Osteoblast (primary cell): ENCODE measurements at regions not wholly inside any gene's neighbourhood (a gene's known extent, or its start where the extent isn't known, plus 50 kb on each side); places are given as distances from the start of the nearest gene placed in this dataset.

Experiments used
- DNase-seq: peaks from one replicate; pipeline ENCODE4 v3.0.0; 2011; ENCODE audit warnings: low spot score, mixed read lengths; ENCODE audit not compliant: insufficient read length; ENCODE audit errors: missing footprints
- H2AFZ ChIP-seq: 2 replicates; pipeline ENCODE4 v1.6.0; 2011; ENCODE audit warnings: mild to moderate bottlenecking, low read length
- H3K27ac ChIP-seq: 2 replicates; pipeline ENCODE4 v1.5.1; 2011; ENCODE audit warnings: mild to moderate bottlenecking, low read depth, low read length, moderate library complexity
- H3K27me3 ChIP-seq: 2 replicates; pipeline ENCODE4 v1.6.0; 2012; ENCODE audit warnings: mild to moderate bottlenecking, control low read depth, inconsistent platforms, low read length, moderate library complexity; ENCODE audit not compliant: insufficient read depth
- H3K36me3 ChIP-seq: 2 replicates; pipeline ENCODE4 v1.5.1; 2011; ENCODE audit warnings: mild to moderate bottlenecking, low read length, control low read depth, moderate library complexity; ENCODE audit not compliant: insufficient read depth
- H3K4me1 ChIP-seq: 2 replicates; pipeline ENCODE4 v1.5.1; 2011; ENCODE audit warnings: mild to moderate bottlenecking, low read length, control low read depth, moderate library complexity; ENCODE audit not compliant: insufficient read depth
- H3K4me2 ChIP-seq: 2 replicates; pipeline ENCODE4 v1.6.0; 2011; ENCODE audit warnings: mild to moderate bottlenecking, low read length; ENCODE audit not compliant: insufficient read depth
- H3K4me3 ChIP-seq: fragments of 200-600 bp; sonication (generic); 3 replicates; pipeline ENCODE4 v1.5.1; 2012; ENCODE audit warnings: mild to moderate bottlenecking, low read length, inconsistent platforms; ENCODE audit not compliant: insufficient read depth
- H3K79me2 ChIP-seq: 2 replicates; pipeline ENCODE4 v1.6.0; 2012; ENCODE audit warnings: mild to moderate bottlenecking, low read length, control low read depth, inconsistent platforms; ENCODE audit not compliant: insufficient read depth
- H3K9me3 ChIP-seq: 2 replicates; pipeline ENCODE4 v1.5.1; 2011; ENCODE audit warnings: low read depth, low read length, control low read depth
- H4K20me1 ChIP-seq: 2 replicates; pipeline ENCODE4 v1.6.0; 2012; ENCODE audit warnings: mild to moderate bottlenecking, low read length, control low read depth; ENCODE audit not compliant: insufficient read depth
- TF ChIP-seq, protein P1 (sequence below): IDR thresholded peaks from 2 replicates; pipeline ENCODE4 v1.5.1; 2011; ENCODE audit warnings: mild to moderate bottlenecking, low read depth, low read length, moderate library complexity; ENCODE audit errors: extremely low read depth

DNA sequence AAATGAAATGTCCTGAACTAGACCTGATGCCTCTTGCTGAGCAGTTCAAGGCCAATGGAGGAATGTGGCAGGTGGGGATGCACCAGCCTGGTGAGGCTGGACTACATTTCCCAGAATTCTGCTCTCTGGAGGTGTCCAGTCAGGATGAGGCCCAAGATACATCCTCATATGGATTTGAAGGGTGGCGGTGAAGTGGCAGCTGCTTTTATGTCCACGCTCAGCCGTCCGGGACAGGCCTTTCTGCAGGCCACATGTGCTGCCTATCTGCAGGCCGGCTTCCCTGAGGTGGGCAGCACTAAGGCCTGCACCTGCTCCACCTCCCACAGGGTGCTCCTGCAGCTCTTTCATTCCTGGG, 230.2 kb downstream of the BCL11B start:
- H3K4me3 ChIP-seq: no peak overlapping the region
- H3K79me2 ChIP-seq: no peaks in the 10 kb centered on the region
- H4K20me1 ChIP-seq: no peaks in the 10 kb centered on the region
- no peaks in the 10 kb centered on the region for H3K4me1 ChIP-seq
- no peaks in the 10 kb centered on the region for H3K27me3 ChIP-seq
- H2AFZ ChIP-seq: no peak overlapping the region
- TF ChIP-seq, protein P1, sequence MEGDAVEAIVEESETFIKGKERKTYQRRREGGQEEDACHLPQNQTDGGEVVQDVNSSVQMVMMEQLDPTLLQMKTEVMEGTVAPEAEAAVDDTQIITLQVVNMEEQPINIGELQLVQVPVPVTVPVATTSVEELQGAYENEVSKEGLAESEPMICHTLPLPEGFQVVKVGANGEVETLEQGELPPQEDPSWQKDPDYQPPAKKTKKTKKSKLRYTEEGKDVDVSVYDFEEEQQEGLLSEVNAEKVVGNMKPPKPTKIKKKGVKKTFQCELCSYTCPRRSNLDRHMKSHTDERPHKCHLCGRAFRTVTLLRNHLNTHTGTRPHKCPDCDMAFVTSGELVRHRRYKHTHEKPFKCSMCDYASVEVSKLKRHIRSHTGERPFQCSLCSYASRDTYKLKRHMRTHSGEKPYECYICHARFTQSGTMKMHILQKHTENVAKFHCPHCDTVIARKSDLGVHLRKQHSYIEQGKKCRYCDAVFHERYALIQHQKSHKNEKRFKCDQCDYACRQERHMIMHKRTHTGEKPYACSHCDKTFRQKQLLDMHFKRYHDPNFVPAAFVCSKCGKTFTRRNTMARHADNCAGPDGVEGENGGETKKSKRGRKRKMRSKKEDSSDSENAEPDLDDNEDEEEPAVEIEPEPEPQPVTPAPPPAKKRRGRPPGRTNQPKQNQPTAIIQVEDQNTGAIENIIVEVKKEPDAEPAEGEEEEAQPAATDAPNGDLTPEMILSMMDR: no peak
- no peak overlapping the region for H3K27ac ChIP-seq
- H3K4me2 ChIP-seq: no peak overlapping the region
- H3K36me3 ChIP-seq: no peaks in the 10 kb centered on the region
- H3K9me3 ChIP-seq: no peaks in the 10 kb centered on the region
- no peak for DNase-seq

DNA sequence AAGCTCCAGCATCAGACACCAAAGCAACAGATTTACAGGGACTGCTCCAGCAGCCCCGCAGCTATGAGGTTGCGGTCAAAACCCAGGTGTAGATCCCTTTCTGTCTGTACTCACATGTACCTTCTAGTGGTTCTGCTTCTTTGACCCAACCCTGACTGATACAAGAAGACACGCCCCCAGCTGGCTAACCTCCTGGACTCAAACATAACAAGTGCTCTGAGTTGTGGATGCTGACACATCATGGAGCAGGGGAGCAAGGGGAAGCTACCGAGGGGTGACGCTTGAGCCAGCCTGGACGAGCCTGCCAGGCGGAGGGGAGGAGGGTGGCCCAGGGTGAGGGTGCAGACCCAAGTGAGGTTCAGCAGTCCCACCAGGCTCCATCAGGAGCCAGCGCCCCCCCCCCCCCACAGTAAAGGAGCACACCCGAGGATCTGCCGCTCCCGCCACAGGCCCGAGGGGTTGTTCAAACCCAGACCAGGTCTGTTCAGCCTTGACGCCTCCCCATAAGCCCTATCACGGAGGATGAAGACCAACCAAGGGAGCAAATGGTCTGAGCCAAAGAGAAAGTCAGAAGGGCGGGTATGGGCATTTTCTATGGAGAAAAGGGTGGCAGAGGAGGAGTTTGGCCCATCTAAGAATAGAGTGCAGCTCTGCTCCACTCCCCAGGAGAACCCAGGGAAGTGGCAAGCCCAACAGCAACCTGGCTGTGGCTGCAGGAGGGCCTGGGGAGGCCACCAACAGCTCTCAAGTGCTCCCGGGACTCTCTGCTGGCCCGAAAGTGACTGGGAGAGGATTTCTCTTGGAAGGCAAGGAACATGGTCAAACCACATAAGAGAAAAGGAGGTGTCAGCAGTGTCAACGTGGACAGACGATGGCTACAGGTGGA, 229.4 kb downstream of the BCL11B start:
- Histone ChIP-seq H3K4me1 (no peaks in the 10 kb centered on the region), H2AFZ (no peak overlapping the region), H3K79me2 (no peaks in the 10 kb centered on the region), H3K36me3 (no peaks in the 10 kb centered on the region), H3K4me2 (no peak overlapping the region), H3K27ac (no peak overlapping the region), H3K9me3 (no peaks in the 10 kb centered on the region), H3K4me3 (no peak overlapping the region), H4K20me1 (no peaks in the 10 kb centered on the region), H3K27me3 (no peaks in the 10 kb centered on the region)
- no peak for DNase-seq
- TF ChIP-seq, protein P1: no peak

DNA sequence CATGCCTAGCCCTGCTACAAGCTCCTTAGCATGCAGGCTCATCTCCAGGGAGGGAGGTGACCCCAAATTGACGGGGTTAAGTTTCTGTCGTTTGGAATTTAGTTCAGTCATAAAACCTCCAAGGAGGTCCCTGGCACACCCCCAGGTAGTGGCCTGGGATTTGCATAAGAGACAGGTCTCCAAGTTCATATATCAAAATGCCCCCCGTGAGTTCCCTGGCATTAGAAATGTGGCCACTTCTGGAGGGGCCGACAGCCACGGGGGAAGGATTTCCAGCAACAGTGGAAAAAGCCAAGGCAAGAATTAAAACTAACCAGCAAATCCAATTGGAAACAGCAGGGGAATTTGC, 228.8 kb downstream of the BCL11B start:
- no peak overlapping the region for H2AFZ ChIP-seq
- DNase-seq: no peak
- H3K79me2 ChIP-seq: no peaks in the 10 kb centered on the region
- no peaks in the 10 kb centered on the region for H3K27me3 ChIP-seq
- H3K4me3 ChIP-seq: no peak overlapping the region
- H3K27ac ChIP-seq: no peak overlapping the region
- TF ChIP-seq, protein P1: no peak
- no peaks in the 10 kb centered on the region for H3K9me3 ChIP-seq
- no peak overlapping the region for H3K4me2 ChIP-seq
- no peaks in the 10 kb centered on the region for H4K20me1 ChIP-seq
- no peaks in the 10 kb centered on the region for H3K4me1 ChIP-seq
- no peaks in the 10 kb centered on the region for H3K36me3 ChIP-seq

DNA sequence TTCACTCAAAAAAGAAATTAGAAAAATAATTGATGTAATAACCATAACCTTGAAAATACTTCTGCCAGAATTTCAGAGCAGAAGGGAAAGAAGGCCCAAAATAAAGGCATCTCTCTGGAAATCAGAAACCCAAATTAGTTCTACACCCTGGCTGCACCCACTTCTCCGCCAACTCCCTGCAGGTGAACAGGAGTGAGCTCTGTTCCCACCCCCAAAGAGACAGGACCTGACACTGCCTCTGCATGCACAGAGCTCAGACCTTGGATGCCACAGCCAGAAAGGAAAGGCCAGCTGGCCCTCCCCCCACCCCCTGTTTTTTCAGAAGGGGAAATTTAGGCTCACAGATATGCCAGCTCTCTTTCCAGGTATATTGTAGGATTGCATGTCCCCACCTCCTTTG, 228.2 kb downstream of the BCL11B start:
- no peak overlapping the region for H3K4me3 ChIP-seq
- no peak for DNase-seq

More for the DNA sequence above, 228.2 kb downstream of the BCL11B start:
- Histone ChIP-seq H3K27ac (no peak overlapping the region), H3K36me3 (no peaks in the 10 kb centered on the region), H2AFZ (no peak overlapping the region), H4K20me1 (no peaks in the 10 kb centered on the region), H3K27me3 (no peaks in the 10 kb centered on the region), H3K79me2 (no peaks in the 10 kb centered on the region), H3K4me2 (no peak overlapping the region), H3K4me1 (no peaks in the 10 kb centered on the region), H3K9me3 (no peaks in the 10 kb centered on the region)
- TF ChIP-seq, protein P1: no peak
